Trophoblast cell (in vitro differentiated cells and primary cell): ENCODE measurements at regions not wholly inside any gene's neighbourhood (a gene's known extent, or its start where the extent isn't known, plus 50 kb on each side); places are given as distances from the start of the nearest gene placed in this dataset.
"Not testable (repeated sequence)": the region's sequence is repeated elsewhere in the genome, so short reads cannot be mapped to it uniquely, and the experiment has no call there.

Experiments used
- DNase-seq, 2 donors: peaks; one replicate each; pipeline ENCODE4 v3.0.0-alpha.2; 2016
- H2AFZ ChIP-seq: 2 replicates; pipeline ENCODE4 v1.6.1; 2013; ENCODE audit warnings: low read length, moderate library complexity, mild to moderate bottlenecking; ENCODE audit not compliant: insufficient read depth, poor library complexity
- H2AK5ac ChIP-seq: 2 replicates; pipeline ENCODE4 v1.6.1; 2013; ENCODE audit warnings: mild to moderate bottlenecking, low read length
- H2BK120ac ChIP-seq: 2 replicates; pipeline ENCODE4 v1.6.1; 2013; ENCODE audit warnings: low read length, mild to moderate bottlenecking, moderate library complexity; ENCODE audit not compliant: insufficient read depth, poor library complexity
- H2BK12ac ChIP-seq: 2 replicates; pipeline ENCODE4 v1.6.1; 2013; ENCODE audit warnings: mild to moderate bottlenecking, low read length, moderate library complexity
- H2BK5ac ChIP-seq: 2 replicates; pipeline ENCODE4 v1.6.1; 2013; ENCODE audit warnings: low read length, low read depth, moderate library complexity, mild to moderate bottlenecking; ENCODE audit not compliant: poor library complexity
- H3K14ac ChIP-seq: 2 replicates; pipeline ENCODE4 v1.6.1; 2013; ENCODE audit warnings: mild to moderate bottlenecking, low read length
- H3K18ac ChIP-seq: 2 replicates; pipeline ENCODE4 v1.6.1; 2013; ENCODE audit warnings: mild to moderate bottlenecking, low read length
- H3K23ac ChIP-seq: 2 replicates; pipeline ENCODE4 v1.6.1; 2013; ENCODE audit warnings: low read length
- H3K27ac ChIP-seq: 2 replicates; pipeline ENCODE4 v1.5.1; 2013; ENCODE audit warnings: low read depth, mild to moderate bottlenecking, inconsistent platforms, low read length, moderate library complexity
- H3K27me3 ChIP-seq: 2 replicates; pipeline ENCODE4 v1.6.1; 2013; ENCODE audit warnings: inconsistent platforms, mild to moderate bottlenecking, low read length, moderate library complexity; ENCODE audit not compliant: insufficient read depth
- H3K36me3 ChIP-seq, 2 experiments: 1 replicate in 1 of 2; 2 replicates in 1 of 2; pipeline ENCODE4 v1.6.1; 2013; ENCODE audit warnings: low read length in 2 of 2, mild to moderate bottlenecking in 2 of 2, moderate library complexity in 1 of 2; ENCODE audit not compliant: insufficient read depth in 2 of 2, control insufficient read depth in 1 of 2
- H3K4ac ChIP-seq: 2 replicates; pipeline ENCODE4 v1.6.1; 2013; ENCODE audit warnings: low read depth, mild to moderate bottlenecking, low read length, moderate library complexity
- H3K4me1 ChIP-seq, 2 experiments: 1 replicate in 1 of 2; 2 replicates in 1 of 2; pipeline ENCODE4 v1.6.1; 2013; ENCODE audit warnings: low read length in 2 of 2, mild to moderate bottlenecking in 2 of 2, moderate library complexity in 1 of 2; ENCODE audit not compliant: insufficient read depth in 2 of 2, control insufficient read depth in 1 of 2
- H3K4me2 ChIP-seq: 2 replicates; pipeline ENCODE4 v1.6.1; 2013; ENCODE audit warnings: inconsistent platforms, mild to moderate bottlenecking, low read length, moderate library complexity
- H3K4me3 ChIP-seq: 2 replicates; pipeline ENCODE4 v1.5.1; 2013; ENCODE audit warnings: mild to moderate bottlenecking, low read depth, low read length, inconsistent platforms
- H3K79me1 ChIP-seq: one replicate; pipeline ENCODE4 v1.6.1; 2013; ENCODE audit warnings: low read length
- H3K79me2 ChIP-seq: 2 replicates; pipeline ENCODE4 v1.6.1; 2013; ENCODE audit warnings: low read length, mild to moderate bottlenecking; ENCODE audit not compliant: control insufficient read depth, insufficient read depth, poor library complexity
- H3K9ac ChIP-seq: 2 replicates; pipeline ENCODE4 v1.6.1; 2013; ENCODE audit warnings: mild to moderate bottlenecking, low read length
- H3K9me3 ChIP-seq: 2 replicates; pipeline ENCODE4 v1.6.1; 2013; ENCODE audit warnings: low read depth, mild to moderate bottlenecking, control low read depth, inconsistent platforms, low read length; ENCODE audit not compliant: insufficient read depth
- H4K12ac ChIP-seq: 2 replicates; pipeline ENCODE4 v1.6.1; 2013; ENCODE audit warnings: low read depth, mild to moderate bottlenecking, low read length, moderate library complexity
- H4K8ac ChIP-seq: 2 replicates; pipeline ENCODE4 v1.6.1; 2013; ENCODE audit warnings: low read depth, mild to moderate bottlenecking, low read length, moderate library complexity
- H4K91ac ChIP-seq: one replicate; pipeline ENCODE4 v1.6.1; 2013; ENCODE audit warnings: low read depth, mild to moderate bottlenecking, low read length, moderate library complexity
- WGBS: extraction: QIAGEN DNeasy Blood & Tissue Kit; methylation state at CpG from one replicate; pipeline ENCODE4 v1.1.7; 2013; ENCODE audit warnings: missing lambda C conversion rate; ENCODE audit not compliant: insufficient read length, insufficient coverage; ENCODE audit errors: extremely low coverage; 5-methylcytosine and 5-hydroxymethylcytosine counted together

GRCh38 chr18:78798402-78799175 is 181.0 kb upstream of the SALL3 start:
- no peak overlapping the region for H2AK5ac ChIP-seq
- H3K4me3 ChIP-seq, result no peak overlapping the region
- H3K4me2 ChIP-seq, result no peak overlapping the region
- H3K36me3 ChIP-seq, result no peaks in the 10 kb centered on the region
- WGBS, result no CpG with 5 or more reads among the region's 29 CpGs
- no peaks in the 10 kb centered on the region for H3K79me1 ChIP-seq
- no peak overlapping the region for H4K8ac ChIP-seq
- H3K27ac ChIP-seq, result no peak overlapping the region
- H4K12ac ChIP-seq, result no peak overlapping the region
- no peak overlapping the region for H2BK5ac ChIP-seq
- H2BK120ac ChIP-seq, result no peak overlapping the region
- no peak overlapping the region for H2AFZ ChIP-seq
- H3K18ac ChIP-seq, result no peak overlapping the region
- no peak overlapping the region for H3K14ac ChIP-seq
- H3K9me3 ChIP-seq, result no peaks in the 10 kb centered on the region
- no peaks in the 10 kb centered on the region for H3K27me3 ChIP-seq
- no peak overlapping the region for H4K91ac ChIP-seq
- H2BK12ac ChIP-seq, result no peak overlapping the region
- no peak overlapping the region for H3K4ac ChIP-seq
- H3K4me1 ChIP-seq, result no peaks in the 10 kb centered on the region
- H3K9ac ChIP-seq, result no peak overlapping the region
- H3K79me2 ChIP-seq, result no peaks in the 10 kb centered on the region
- H3K23ac ChIP-seq, result no peak overlapping the region
- DNase-seq, result no peak

GRCh38 chr18:78799382-78800089 is 180.1 kb upstream of the SALL3 start:
- no peak overlapping the region for H2BK12ac ChIP-seq
- no peaks in the 10 kb centered on the region for H3K79me1 ChIP-seq
- no peaks in the 10 kb centered on the region for H3K79me2 ChIP-seq
- H3K18ac ChIP-seq, result no peak overlapping the region
- H4K12ac ChIP-seq, result no peak overlapping the region
- no peak overlapping the region for H3K4me2 ChIP-seq
- H3K23ac ChIP-seq, result no peak overlapping the region
- H3K4me1 ChIP-seq, result no peaks in the 10 kb centered on the region
- no peak overlapping the region for H4K91ac ChIP-seq
- H2BK5ac ChIP-seq, result no peak overlapping the region
- H3K27me3 ChIP-seq, result no peaks in the 10 kb centered on the region
- no peak overlapping the region for H3K9ac ChIP-seq
- no peaks in the 10 kb centered on the region for H3K36me3 ChIP-seq
- no peak overlapping the region for H3K4me3 ChIP-seq
- no peak overlapping the region for H3K14ac ChIP-seq
- H3K4ac ChIP-seq, result no peak overlapping the region
- H2AK5ac ChIP-seq, result no peak overlapping the region
- no peaks in the 10 kb centered on the region for H3K9me3 ChIP-seq
- no peak overlapping the region for H2BK120ac ChIP-seq
- no peak overlapping the region for H2AFZ ChIP-seq
- no peak for DNase-seq
- H4K8ac ChIP-seq, result no peak overlapping the region
- no peak overlapping the region for H3K27ac ChIP-seq
- WGBS, result 100% methylated on average over 11 of the region's 29 CpGs

GRCh38 chr18:78800102-78800851 is 179.3 kb upstream of the SALL3 start:
- H3K9ac ChIP-seq, H3K14ac ChIP-seq, H4K91ac ChIP-seq, H3K79me2 ChIP-seq, H3K27me3 ChIP-seq, H3K9me3 ChIP-seq, H3K4me3 ChIP-seq, H2BK5ac ChIP-seq, H4K8ac ChIP-seq, H4K12ac ChIP-seq, H3K79me1 ChIP-seq, H3K27ac ChIP-seq, DNase-seq, H2BK120ac ChIP-seq, H3K18ac ChIP-seq, H3K4ac ChIP-seq, H3K4me2 ChIP-seq, H2AFZ ChIP-seq, H2AK5ac ChIP-seq, H3K36me3 ChIP-seq, H3K4me1 ChIP-seq, H3K23ac ChIP-seq, H2BK12ac ChIP-seq: not testable (repeated sequence)
- WGBS, result no CpG with 5 or more reads among the region's 14 CpGs

DNA sequence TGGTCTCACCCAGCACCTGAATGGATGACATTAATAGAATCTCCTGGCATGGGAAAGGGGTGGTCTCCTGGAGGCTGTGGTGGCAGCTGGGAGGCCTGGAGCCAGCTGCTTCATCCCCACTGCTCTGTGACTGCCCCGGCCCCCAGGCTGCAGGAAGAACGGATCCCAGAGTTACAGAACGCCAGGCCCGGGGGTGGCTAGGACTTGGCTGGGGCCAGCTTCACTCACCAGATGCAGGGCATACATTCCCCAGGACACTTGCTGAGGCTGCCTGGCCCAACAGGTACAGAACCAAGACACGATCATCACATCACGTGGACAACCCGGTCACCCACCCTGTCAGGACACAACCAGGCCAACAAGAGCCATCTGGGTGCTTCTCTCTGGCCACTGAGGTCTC is 178.6 kb upstream of the SALL3 start:
- H2AK5ac ChIP-seq, result no peak overlapping the region
- no peak overlapping the region for H3K23ac ChIP-seq
- H3K9ac ChIP-seq, result no peak overlapping the region
- no peak for DNase-seq
- no peak overlapping the region for H2BK12ac ChIP-seq
- H3K18ac ChIP-seq, result no peak overlapping the region
- no peak overlapping the region for H2BK5ac ChIP-seq
- no peaks in the 10 kb centered on the region for H3K27me3 ChIP-seq
- H3K4ac ChIP-seq, result no peak overlapping the region
- no peaks in the 10 kb centered on the region for H3K4me1 ChIP-seq
- H2AFZ ChIP-seq, result no peak overlapping the region
- H3K36me3 ChIP-seq, result no peaks in the 10 kb centered on the region
- no peak overlapping the region for H3K27ac ChIP-seq
- no peak overlapping the region for H4K91ac ChIP-seq
- no peak overlapping the region for H3K4me3 ChIP-seq
- no peak overlapping the region for H2BK120ac ChIP-seq
- H3K79me1 ChIP-seq, result no peaks in the 10 kb centered on the region
- H3K79me2 ChIP-seq, result no peaks in the 10 kb centered on the region
- H3K9me3 ChIP-seq, result peaks cover 2% of the 10 kb centered on the region
- no peak overlapping the region for H4K12ac ChIP-seq
- H3K14ac ChIP-seq, result no peak overlapping the region
- WGBS, result no CpG with 5 or more reads among the region's 7 CpGs
- no peak overlapping the region for H4K8ac ChIP-seq
- no peak overlapping the region for H3K4me2 ChIP-seq
